ENCODE measurements at regions not wholly inside any gene's neighbourhood (a gene's known extent, or its start where the extent isn't known, plus 50 kb on each side); places are given as distances from the start of the nearest gene placed in this dataset.
"Not testable (repeated sequence)": the region's sequence is repeated elsewhere in the genome, so short reads cannot be mapped to it uniquely, and the experiment has no call there.

DNA sequence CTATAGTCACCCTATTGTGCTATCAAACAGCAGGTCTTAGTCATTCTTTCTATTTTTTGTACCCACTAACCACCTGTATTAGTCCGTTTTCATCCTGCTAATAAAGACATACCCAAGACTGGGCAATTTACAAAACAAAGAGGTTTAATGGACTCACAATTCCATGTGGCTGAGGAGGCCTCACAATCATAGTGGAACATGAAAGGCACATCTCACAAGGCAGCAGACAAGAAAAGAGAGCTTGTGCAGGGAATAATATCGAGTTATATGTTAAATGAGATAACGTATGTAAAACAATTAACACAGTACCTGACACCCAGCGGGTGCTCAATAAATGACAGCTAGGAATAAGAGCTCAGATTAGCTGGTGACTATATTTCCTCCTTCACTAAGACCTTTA is 88.1 kb upstream of the WDR44 start:
- DNase-seq (ENCODE audit: low spot score) = no peak

DNA sequence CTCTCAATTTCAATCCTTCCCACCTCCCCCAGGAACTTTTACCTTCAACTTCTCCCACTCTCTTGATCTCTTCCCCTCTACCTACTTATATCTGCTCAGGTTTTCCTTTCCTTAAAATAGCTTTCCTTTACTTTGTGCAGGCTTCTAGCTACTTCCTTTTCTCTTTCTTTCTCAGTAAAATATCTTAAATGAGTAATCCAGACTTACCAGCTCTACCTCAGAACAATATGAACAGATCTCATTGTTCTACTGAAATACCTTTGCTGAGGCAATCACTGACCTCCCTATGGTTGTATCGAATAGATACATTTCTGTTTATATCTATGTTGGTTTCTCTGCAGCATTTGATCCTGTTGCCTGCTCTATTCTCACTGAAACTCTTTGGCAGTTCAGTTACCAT is 86.7 kb upstream of the WDR44 start:
- no peak for DNase-seq (ENCODE audit: low spot score)

DNA sequence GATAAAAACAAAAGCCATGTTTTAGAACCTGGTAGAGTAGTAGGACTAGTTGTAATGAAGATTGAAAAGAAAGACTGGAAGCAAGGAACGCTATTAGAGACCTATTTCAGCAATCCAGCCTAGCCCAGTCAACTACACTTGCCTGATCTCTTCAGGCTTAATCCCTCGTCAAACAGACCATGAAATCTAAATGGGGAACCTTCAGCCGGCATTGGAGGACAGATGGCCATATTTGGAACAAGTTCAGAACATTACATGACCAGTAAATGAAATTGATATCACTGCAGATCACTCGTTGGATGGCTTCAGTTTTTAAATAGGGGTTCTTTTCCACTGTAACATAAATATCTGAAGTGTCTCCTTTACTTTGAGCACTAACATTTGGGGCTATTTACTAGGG is 84.8 kb upstream of the WDR44 start:
- DNase-seq (ENCODE audit: low spot score) = no peak

DNA sequence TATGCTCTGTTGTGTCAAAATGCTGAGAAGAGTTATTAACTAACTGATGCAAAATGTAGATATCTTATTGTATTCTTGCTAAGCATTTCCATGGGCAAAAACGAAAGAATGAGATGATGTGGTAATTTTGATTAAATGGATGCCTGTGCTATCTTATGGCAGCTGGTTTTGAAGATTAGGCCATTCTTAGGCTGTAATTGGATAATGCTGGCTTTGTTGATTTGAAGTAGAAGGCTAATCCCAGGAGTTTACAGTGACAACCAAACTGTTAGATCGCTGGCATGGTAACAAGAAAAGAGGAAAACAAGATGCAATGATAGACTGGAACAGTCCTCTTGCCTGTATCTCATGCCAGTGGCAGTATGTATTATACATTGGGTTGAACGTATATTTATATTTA is 74.1 kb upstream of the WDR44 start:
- no peak for DNase-seq (ENCODE audit: low spot score)

DNA sequence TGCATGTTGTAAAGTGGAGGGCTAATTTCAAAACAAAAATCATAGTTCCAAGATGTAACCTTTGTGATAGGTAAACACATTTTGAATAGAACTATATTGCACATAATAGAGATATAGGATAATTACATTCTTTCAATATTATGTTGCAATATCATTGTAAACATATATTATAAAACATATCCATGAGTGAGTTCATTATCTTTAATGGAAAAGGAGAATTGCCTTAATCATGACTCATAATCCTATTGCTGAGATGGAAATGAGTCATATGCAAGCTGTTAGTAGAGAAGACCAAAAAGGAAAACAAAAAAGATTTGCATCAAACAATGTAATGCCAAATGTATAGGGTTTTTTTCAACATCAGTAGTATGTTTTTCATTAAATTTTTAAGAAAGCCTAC is 73.7 kb upstream of the WDR44 start:
- no peak for DNase-seq (ENCODE audit: low spot score)

DNA sequence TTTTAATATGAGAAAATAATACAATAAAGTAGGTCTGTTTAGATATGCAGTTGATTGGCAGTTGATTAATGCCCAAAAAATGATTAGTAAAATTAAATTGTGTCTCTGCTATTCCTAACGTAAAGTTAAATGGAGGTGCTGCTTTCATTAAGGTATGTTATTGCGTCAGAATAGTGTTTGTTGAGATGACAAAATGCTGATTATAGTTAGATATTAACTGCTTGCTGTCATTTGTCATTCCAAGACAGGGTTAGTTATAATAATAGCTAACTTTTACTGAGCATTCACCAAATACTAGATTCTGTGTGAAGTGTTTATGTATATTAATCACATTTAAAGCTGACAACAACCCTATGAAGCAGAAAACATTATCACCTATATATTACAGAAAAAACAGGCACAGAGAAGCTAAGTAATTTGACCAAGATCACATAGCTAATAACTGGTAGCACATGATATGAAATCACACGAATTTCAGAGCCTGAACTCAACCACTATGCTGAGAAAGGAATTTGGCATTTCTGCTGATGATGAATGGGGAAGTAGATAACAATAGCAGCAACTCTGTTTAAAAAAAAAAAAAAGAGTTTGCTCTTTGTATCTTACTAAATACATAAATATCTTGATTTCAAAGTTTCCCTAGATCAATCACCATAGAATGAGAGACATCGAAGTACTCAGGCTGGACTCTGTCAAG is 59.7 kb upstream of the WDR44 start:
- DNase-seq (ENCODE audit: low spot score) = no peak

DNA sequence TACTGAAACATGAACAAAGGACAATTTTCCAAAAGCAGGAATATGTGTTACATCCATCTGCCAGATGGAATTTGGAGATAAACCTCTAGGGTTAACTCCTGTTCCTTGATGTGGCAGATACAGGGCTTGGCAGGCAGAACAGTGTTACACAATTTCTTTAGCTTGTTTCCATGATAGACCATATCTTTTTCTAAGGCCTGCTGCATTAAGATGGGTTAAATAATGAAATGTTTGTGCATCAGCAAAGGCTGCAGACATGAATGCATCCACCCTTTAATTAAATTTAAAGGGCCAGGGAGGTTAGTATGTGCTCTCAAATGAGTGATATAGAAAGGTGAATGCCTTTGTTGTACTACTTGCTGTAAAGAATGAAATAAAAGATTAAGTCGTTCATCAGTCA is 50.1 kb upstream of the WDR44 start:
- DNase-seq (ENCODE audit: low spot score) = not testable (repeated sequence)

All from GM03348 (cell line).